Activated CD4-positive, alpha-beta T cell treated with anti-CD3 and anti-CD28 coated beads, Interleukin-2, amount 10 ng/mL, durations not matched to agents 24 days and 14 days (primary cell): ENCODE measurements at regions not wholly inside any gene's neighbourhood (a gene's known extent, or its start where the extent isn't known, plus 50 kb on each side); places are given as distances from the start of the nearest gene placed in this dataset.
A peak's percentile ranks its signal among the peaks of the same experiment; 100 is the strongest.

Experiments
- DNase-seq: peaks from one replicate; pipeline ENCODE4 v3.0.0; 2022
- H3K27ac Mint-ChIP-seq: one replicate; pipeline ENCODE4 v1.8.0; 2022; ENCODE audit warnings: mild to moderate bottlenecking, mixed read lengths
- H3K27me3 Mint-ChIP-seq: one replicate; pipeline ENCODE4 v1.8.0; 2022; ENCODE audit warnings: mixed read lengths
- H3K36me3 Mint-ChIP-seq: one replicate; pipeline ENCODE4 v1.8.0; 2022; ENCODE audit warnings: low read depth, mild to moderate bottlenecking, mixed read lengths
- H3K4me1 Mint-ChIP-seq: one replicate; pipeline ENCODE4 v1.8.0; 2021; ENCODE audit warnings: mixed read lengths
- H3K4me3 Mint-ChIP-seq: one replicate; pipeline ENCODE4 v1.8.0; 2022; ENCODE audit warnings: mild to moderate bottlenecking, moderate library complexity, mixed read lengths
- H3K9me3 Mint-ChIP-seq: one replicate; pipeline ENCODE4 v1.8.0; 2021; ENCODE audit warnings: mixed read lengths
- intact Hi-C: fragments of 100-400 bp; cut with micrococcal nuclease; formaldehyde crosslinking; loops from one replicate; pipeline ENCODE4 v1.15.1; 2023

- intact Hi-C loops, result no loop called here
- Mint-ChIP-seq H3K27me3 (peaks cover 36% of the 10 kb centered on the region), H3K4me3 (no peak overlapping the region), H3K9me3 (no peaks in the 10 kb centered on the region), H3K36me3 (no peaks in the 10 kb centered on the region), H3K4me1 (peaks cover 3% of the 10 kb centered on the region), H3K27ac (no peak overlapping the region)
- no peak for DNase-seq
These were observed 102.2 kb upstream of the MBNL2 start for GRCh38 chr13:97119943-97120342.

GRCh38 chr13:97120346-97120745, 101.8 kb upstream of the MBNL2 start:
- no peak for DNase-seq
- Mint-ChIP-seq H3K36me3 (no peaks in the 10 kb centered on the region), H3K27ac (no peak overlapping the region), H3K4me3 (no peak overlapping the region), H3K9me3 (no peaks in the 10 kb centered on the region), H3K4me1 (peaks cover 3% of the 10 kb centered on the region), H3K27me3 (peaks cover 32% of the 10 kb centered on the region)
- intact Hi-C loops, result no loop called here

- peaks cover 33% of the 10 kb centered on the region for H3K27me3 Mint-ChIP-seq
- peaks cover 8% of the 10 kb centered on the region for H3K4me1 Mint-ChIP-seq
- no peak overlapping the region for H3K4me3 Mint-ChIP-seq
- DNase-seq, result no peak
- intact Hi-C loops, result no loop called here
- H3K36me3 Mint-ChIP-seq, result no peaks in the 10 kb centered on the region
- H3K27ac Mint-ChIP-seq, result no peak overlapping the region
- no peaks in the 10 kb centered on the region for H3K9me3 Mint-ChIP-seq
These were observed 101.2 kb upstream of the MBNL2 start for GRCh38 chr13:97120976-97121375.

GRCh38 chr13:97121894-97122293, 100.2 kb upstream of the MBNL2 start:
- H3K4me3 Mint-ChIP-seq, result no peak overlapping the region

GRCh38 chr13:97122381-97122996, 99.6 kb upstream of the MBNL2 start:
- Mint-ChIP-seq H3K27ac (no peak overlapping the region), H3K27me3 (peaks cover 33% of the 10 kb centered on the region), H3K4me3 (no peak overlapping the region), H3K9me3 (no peaks in the 10 kb centered on the region), H3K4me1 (peaks cover 15% of the 10 kb centered on the region), H3K36me3 (no peaks in the 10 kb centered on the region)
- intact Hi-C loops, result no loop called here
- no peak for DNase-seq

More at GRCh38 chr13:97121894-97122293, 100.2 kb upstream of the MBNL2 start:
- peaks cover 33% of the 10 kb centered on the region for H3K27me3 Mint-ChIP-seq
- H3K27ac Mint-ChIP-seq, result no peak overlapping the region
- H3K9me3 Mint-ChIP-seq, result no peaks in the 10 kb centered on the region
- intact Hi-C loops, result no loop called here
- DNase-seq, result no peak
- peaks cover 14% of the 10 kb centered on the region for H3K4me1 Mint-ChIP-seq
- no peaks in the 10 kb centered on the region for H3K36me3 Mint-ChIP-seq

- no peak overlapping the region for H3K4me3 Mint-ChIP-seq
- no peaks in the 10 kb centered on the region for H3K36me3 Mint-ChIP-seq
- no peak for DNase-seq
- no peak overlapping the region for H3K27ac Mint-ChIP-seq
- H3K4me1 Mint-ChIP-seq, result peaks cover 15% of the 10 kb centered on the region
- no peaks in the 10 kb centered on the region for H3K9me3 Mint-ChIP-seq
- peaks cover 30% of the 10 kb centered on the region for H3K27me3 Mint-ChIP-seq
- intact Hi-C loops, result no loop called here
These were observed 97.9 kb upstream of the MBNL2 start for GRCh38 chr13:97124206-97124605.

- no peak overlapping the region for H3K27ac Mint-ChIP-seq
- no peaks in the 10 kb centered on the region for H3K9me3 Mint-ChIP-seq
- intact Hi-C loops, result loop anchor here (5.0 kb wide), 2 partner anchors 102 to 307 kb away; partner anchors contain the start of gene RAP2A
- peaks cover 15% of the 10 kb centered on the region for H3K4me1 Mint-ChIP-seq
- DNase-seq, result no peak
- no peaks in the 10 kb centered on the region for H3K36me3 Mint-ChIP-seq
- peaks cover 26% of the 10 kb centered on the region for H3K27me3 Mint-ChIP-seq
- no peak overlapping the region for H3K4me3 Mint-ChIP-seq
These were observed 97.0 kb upstream of the MBNL2 start for GRCh38 chr13:97124915-97125809.

- H3K27ac Mint-ChIP-seq, result peak overlapping the region; percentile 27
- intact Hi-C loops, result loop anchor here (1.0 to 5.0 kb wide), 4 partner anchors 101 to 306 kb away; partner anchors contain the start of gene RAP2A
These were observed 96.1 kb upstream of the MBNL2 start for GRCh38 chr13:97125810-97126738.

GRCh38 chr13:97127842-97128241, 94.3 kb upstream of the MBNL2 start:
- H3K36me3 Mint-ChIP-seq, result no peaks in the 10 kb centered on the region
- H3K4me3 Mint-ChIP-seq, result no peak overlapping the region
- peaks cover 15% of the 10 kb centered on the region for H3K4me1 Mint-ChIP-seq
- H3K27ac Mint-ChIP-seq, result no peak overlapping the region
- DNase-seq, result no peak
- intact Hi-C loops, result loop anchor here (5.0 kb wide), 2 partner anchors 99 to 304 kb away; partner anchors contain the start of gene RAP2A
- H3K9me3 Mint-ChIP-seq, result no peaks in the 10 kb centered on the region
- peaks cover 24% of the 10 kb centered on the region for H3K27me3 Mint-ChIP-seq

More at GRCh38 chr13:97125810-97126738, 96.1 kb upstream of the MBNL2 start:
- Mint-ChIP-seq H3K9me3 (no peaks in the 10 kb centered on the region), H3K27me3 (peaks cover 21% of the 10 kb centered on the region), H3K4me3 (no peak overlapping the region), H3K36me3 (no peaks in the 10 kb centered on the region), H3K4me1 (peaks cover 15% of the 10 kb centered on the region)
- DNase-seq, result no peak

- no peak for DNase-seq
- Mint-ChIP-seq H3K4me1 (peaks cover 12% of the 10 kb centered on the region), H3K27ac (no peak overlapping the region), H3K4me3 (no peak overlapping the region), H3K27me3 (peaks cover 19% of the 10 kb centered on the region), H3K9me3 (no peaks in the 10 kb centered on the region), H3K36me3 (no peaks in the 10 kb centered on the region)
- intact Hi-C loops, result no loop called here
These were observed 91.9 kb upstream of the MBNL2 start for GRCh38 chr13:97130190-97130589.

GRCh38 chr13:97131447-97131846, 90.7 kb upstream of the MBNL2 start:
- Mint-ChIP-seq H3K27me3 (peaks cover 17% of the 10 kb centered on the region), H3K4me3 (no peak overlapping the region), H3K27ac (no peak overlapping the region), H3K36me3 (no peaks in the 10 kb centered on the region), H3K9me3 (no peaks in the 10 kb centered on the region), H3K4me1 (peaks cover 3% of the 10 kb centered on the region)
- no peak for DNase-seq
- intact Hi-C loops, result no loop called here

- H3K27ac Mint-ChIP-seq, result no peak overlapping the region
- no peaks in the 10 kb centered on the region for H3K4me1 Mint-ChIP-seq
- intact Hi-C loops, result no loop called here
- no peak for DNase-seq
- peaks cover 16% of the 10 kb centered on the region for H3K27me3 Mint-ChIP-seq
- no peaks in the 10 kb centered on the region for H3K9me3 Mint-ChIP-seq
- no peak overlapping the region for H3K4me3 Mint-ChIP-seq
- no peaks in the 10 kb centered on the region for H3K36me3 Mint-ChIP-seq
These were observed 88.6 kb upstream of the MBNL2 start for GRCh38 chr13:97133554-97133953.

GRCh38 chr13:97133955-97134354, 88.2 kb upstream of the MBNL2 start:
- Mint-ChIP-seq H3K4me3 (no peak overlapping the region), H3K9me3 (no peaks in the 10 kb centered on the region), H3K27me3 (peaks cover 14% of the 10 kb centered on the region), H3K4me1 (no peaks in the 10 kb centered on the region), H3K27ac (no peak overlapping the region), H3K36me3 (no peaks in the 10 kb centered on the region)
- intact Hi-C loops, result no loop called here
- DNase-seq, result no peak
